Upper lobe of right lung (tissue), 1 donor: ENCODE measurements at regions not wholly inside any gene's neighbourhood (a gene's known extent, or its start where the extent isn't known, plus 50 kb on each side); places are given as distances from the start of the nearest gene placed in this dataset.

Experiments used
- ATAC-seq: fragments of 200-7000 bp; cut with Tn5 transposase; one replicate; pipeline ENCODE4 v1.9.1; 2020; ENCODE audit warnings: mild to moderate bottlenecking, moderate library complexity
- DNase-seq: peaks from one replicate; pipeline ENCODE4 v3.0.0-alpha.2; 2020
- H3K27ac ChIP-seq: fragments of 200-600 bp; one replicate; pipeline ENCODE4 v1.8.0; 2022
- H3K27me3 ChIP-seq: fragments of 200-600 bp; one replicate; pipeline ENCODE4 v1.8.0; 2022; ENCODE audit warnings: mild to moderate bottlenecking
- H3K36me3 ChIP-seq: fragments of 200-600 bp; one replicate; pipeline ENCODE4 v1.8.0; 2022
- H3K4me1 ChIP-seq: fragments of 200-600 bp; one replicate; pipeline ENCODE4 v1.8.0; 2022
- H3K4me3 ChIP-seq: fragments of 200-600 bp; one replicate; pipeline ENCODE4 v1.8.0; 2022; ENCODE audit warnings: mild to moderate bottlenecking
- H3K9me3 ChIP-seq: fragments of 200-600 bp; one replicate; pipeline ENCODE4 v1.8.0; 2022
- intact Hi-C: fragments of 100-400 bp; cut with DNase I; formaldehyde crosslinking; loops from one replicate; pipeline ENCODE4 v1.11.0; 2022
- TF ChIP-seq, protein P1 (sequence below): fragments of 200-600 bp; IDR thresholded peaks from one replicate; pipeline ENCODE4 v1.8.0; 2022; ENCODE audit warnings: antibody characterized with exemption
- donor health status: DM: no; HTN: yes; CAD: no; lungs with severe emphysema.

- DNase-seq (no peak), ATAC-seq (no peak)
- Histone ChIP-seq H3K4me3 (no peak overlapping the region), H3K9me3 (no peaks in the 10 kb centered on the region), H3K27ac (no peak overlapping the region), H3K27me3 (peaks cover 8% of the 10 kb centered on the region), H3K36me3 (no peaks in the 10 kb centered on the region), H3K4me1 (no peaks in the 10 kb centered on the region)
- TF ChIP-seq, protein P1, sequence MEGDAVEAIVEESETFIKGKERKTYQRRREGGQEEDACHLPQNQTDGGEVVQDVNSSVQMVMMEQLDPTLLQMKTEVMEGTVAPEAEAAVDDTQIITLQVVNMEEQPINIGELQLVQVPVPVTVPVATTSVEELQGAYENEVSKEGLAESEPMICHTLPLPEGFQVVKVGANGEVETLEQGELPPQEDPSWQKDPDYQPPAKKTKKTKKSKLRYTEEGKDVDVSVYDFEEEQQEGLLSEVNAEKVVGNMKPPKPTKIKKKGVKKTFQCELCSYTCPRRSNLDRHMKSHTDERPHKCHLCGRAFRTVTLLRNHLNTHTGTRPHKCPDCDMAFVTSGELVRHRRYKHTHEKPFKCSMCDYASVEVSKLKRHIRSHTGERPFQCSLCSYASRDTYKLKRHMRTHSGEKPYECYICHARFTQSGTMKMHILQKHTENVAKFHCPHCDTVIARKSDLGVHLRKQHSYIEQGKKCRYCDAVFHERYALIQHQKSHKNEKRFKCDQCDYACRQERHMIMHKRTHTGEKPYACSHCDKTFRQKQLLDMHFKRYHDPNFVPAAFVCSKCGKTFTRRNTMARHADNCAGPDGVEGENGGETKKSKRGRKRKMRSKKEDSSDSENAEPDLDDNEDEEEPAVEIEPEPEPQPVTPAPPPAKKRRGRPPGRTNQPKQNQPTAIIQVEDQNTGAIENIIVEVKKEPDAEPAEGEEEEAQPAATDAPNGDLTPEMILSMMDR: no peak
- intact Hi-C loops: no loop called here
Measured at GRCh38 chr9:84111726-84112125, 131.1 kb downstream of the RMI1 start.

GRCh38 chr9:84121991-84122523 lies 141.5 kb downstream of the RMI1 start:
- TF ChIP-seq, protein P1: no peak
- DNase-seq (no peak), ATAC-seq (no peak)
- Histone ChIP-seq H3K36me3 (no peaks in the 10 kb centered on the region), H3K4me1 (no peaks in the 10 kb centered on the region), H3K27me3 (no peaks in the 10 kb centered on the region), H3K27ac (no peak overlapping the region), H3K4me3 (no peak overlapping the region), H3K9me3 (no peaks in the 10 kb centered on the region)
- intact Hi-C loops: no loop called here

DNA sequence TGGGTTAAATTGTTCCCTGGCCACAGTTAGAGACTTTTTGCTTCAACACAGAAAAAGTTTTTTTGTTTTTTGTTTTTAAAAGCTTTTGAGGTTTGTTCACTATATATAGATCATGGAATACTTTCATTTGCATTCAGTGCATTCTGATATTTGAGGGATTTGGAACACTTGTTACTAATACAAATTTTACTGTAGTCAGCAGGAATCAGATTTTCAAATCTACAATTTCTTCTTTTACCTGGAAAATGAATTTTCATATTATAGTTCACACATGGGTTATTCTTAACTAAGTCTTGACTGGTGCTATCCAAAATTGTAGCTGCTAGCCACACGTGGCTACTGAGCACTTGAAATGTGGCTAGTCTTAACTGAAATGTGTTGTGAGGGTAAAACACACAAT lies 142.0 kb downstream of the RMI1 start:
- Histone ChIP-seq H3K4me1 (no peaks in the 10 kb centered on the region), H3K27ac (no peak overlapping the region), H3K27me3 (no peaks in the 10 kb centered on the region), H3K36me3 (no peaks in the 10 kb centered on the region), H3K4me3 (no peak overlapping the region), H3K9me3 (no peaks in the 10 kb centered on the region)
- DNase-seq (no peak), ATAC-seq (no peak)
- TF ChIP-seq, protein P1: no peak
- intact Hi-C loops: no loop called here

DNA sequence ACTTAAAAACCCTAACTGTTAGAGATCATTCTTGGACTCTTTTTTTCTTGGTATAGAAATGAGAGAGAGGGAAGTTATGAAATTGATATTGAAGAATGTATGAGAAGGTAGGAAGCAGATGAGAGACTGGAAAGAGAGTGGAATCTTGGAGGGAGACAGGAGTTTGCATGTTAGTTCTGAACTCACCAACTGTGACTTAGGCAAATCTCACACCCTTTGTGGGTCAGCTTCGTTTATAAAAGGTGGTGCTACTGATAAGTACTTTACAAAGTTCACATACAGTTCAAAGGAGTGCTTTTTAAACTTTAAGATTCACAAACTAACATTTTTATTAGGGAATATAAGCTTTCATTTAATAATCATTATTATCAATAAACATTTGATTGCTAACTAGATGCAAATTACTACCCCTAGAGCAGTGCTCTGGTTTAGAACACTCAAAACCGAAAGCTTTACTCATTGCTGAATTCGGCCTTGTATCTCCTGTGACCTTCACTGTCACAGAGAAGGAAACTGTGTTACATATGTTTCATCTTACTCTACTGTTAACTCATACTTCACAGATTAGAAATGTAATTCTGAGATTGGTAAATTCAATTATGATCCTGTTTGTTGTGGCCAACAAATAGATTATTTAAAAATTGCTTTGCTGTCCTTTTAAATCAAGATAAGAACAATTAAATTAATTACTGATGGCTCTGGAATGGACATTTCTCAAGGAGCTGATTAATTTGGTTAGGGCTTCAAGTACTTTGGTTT lies 143.2 kb downstream of the RMI1 start:
- no peaks in the 10 kb centered on the region for H3K4me1 ChIP-seq
- H3K27ac ChIP-seq: no peak overlapping the region
- TF ChIP-seq, protein P1: no peak
- H3K36me3 ChIP-seq: no peaks in the 10 kb centered on the region
- H3K4me3 ChIP-seq: no peak overlapping the region
- ATAC-seq: no peak
- no peak for DNase-seq
- no peaks in the 10 kb centered on the region for H3K9me3 ChIP-seq
- H3K27me3 ChIP-seq: no peaks in the 10 kb centered on the region
- intact Hi-C loops: no loop called here

- Histone ChIP-seq H3K4me1 (no peaks in the 10 kb centered on the region), H3K27me3 (no peaks in the 10 kb centered on the region), H3K9me3 (no peaks in the 10 kb centered on the region), H3K36me3 (no peaks in the 10 kb centered on the region), H3K4me3 (no peak overlapping the region), H3K27ac (no peak overlapping the region)
- TF ChIP-seq, protein P1: no peak
- intact Hi-C loops: no loop called here
- no peak for ATAC-seq
- no peak for DNase-seq
Measured at GRCh38 chr9:84125046-84125445, 144.4 kb downstream of the RMI1 start.
